HG02763 (cell line): ENCODE measurements at regions not wholly inside any gene's neighbourhood (a gene's known extent, or its start where the extent isn't known, plus 50 kb on each side); places are given as distances from the start of the nearest gene placed in this dataset.

Source experiments
- ATAC-seq: cut with Tn5 transposase; IDR thresholded peaks from one replicate; pipeline ENCODE4 v1.9.1; 2021; ENCODE audit warnings: mild to moderate bottlenecking, moderate library complexity; ENCODE audit not compliant: unreplicated experiment

DNA sequence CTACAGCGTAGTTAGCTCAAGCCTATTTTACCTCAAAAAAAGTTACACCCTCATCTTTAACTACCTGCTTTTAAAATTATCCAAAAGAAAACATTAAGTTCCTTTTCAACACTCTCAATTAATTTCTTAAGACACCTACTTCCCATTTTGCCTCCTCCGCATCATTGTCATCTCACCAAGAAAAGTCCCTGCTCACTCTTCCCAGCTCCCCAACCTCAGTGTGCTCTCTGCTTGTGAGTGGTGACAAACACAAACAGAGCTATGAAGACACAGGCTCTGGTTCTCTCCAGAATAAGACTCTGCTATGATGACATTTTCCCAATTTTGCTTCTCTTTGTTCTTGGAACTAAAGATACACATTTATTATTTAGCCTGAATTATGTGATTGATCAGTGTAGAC, 385.1 kb upstream of the HTR2A start:
- no peak for ATAC-seq

DNA sequence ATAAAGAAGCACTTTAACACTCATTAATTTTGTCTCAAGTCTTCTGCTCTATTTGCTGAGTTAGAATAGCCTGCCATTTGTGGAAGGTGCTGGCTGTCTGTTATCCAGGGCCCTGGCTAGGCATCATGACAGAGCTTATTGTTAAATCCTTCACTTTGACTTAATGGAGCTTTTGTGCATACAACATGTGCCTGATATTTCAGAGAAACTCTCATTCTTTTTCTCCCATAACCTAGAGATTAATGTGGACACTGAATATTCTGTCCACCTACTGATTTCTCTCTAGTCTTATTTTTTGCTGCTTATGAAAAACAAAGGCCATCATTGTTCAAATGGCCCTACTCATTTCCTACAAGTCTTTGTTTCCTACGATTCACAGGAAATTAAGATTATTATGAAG, 383.1 kb upstream of the HTR2A start:
- no peak for ATAC-seq

DNA sequence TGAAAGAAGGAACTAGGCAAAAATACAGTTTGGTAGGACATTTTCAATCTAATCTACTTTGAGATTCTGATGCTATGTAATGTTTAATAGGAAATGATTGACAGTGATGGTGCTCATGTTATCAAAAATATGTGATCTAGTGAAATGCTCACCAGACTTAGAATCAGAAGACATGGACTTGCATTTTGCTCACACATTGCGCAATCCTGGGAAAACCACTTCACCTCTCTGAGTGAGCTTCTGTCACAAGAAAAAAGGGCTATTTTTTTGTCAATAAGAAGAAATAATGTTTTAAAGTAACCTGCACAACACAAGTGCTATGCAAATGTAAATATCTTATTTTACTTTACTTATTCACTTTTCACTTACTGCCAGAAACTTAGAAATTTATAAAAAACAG, 380.9 kb upstream of the HTR2A start:
- no peak for ATAC-seq

DNA sequence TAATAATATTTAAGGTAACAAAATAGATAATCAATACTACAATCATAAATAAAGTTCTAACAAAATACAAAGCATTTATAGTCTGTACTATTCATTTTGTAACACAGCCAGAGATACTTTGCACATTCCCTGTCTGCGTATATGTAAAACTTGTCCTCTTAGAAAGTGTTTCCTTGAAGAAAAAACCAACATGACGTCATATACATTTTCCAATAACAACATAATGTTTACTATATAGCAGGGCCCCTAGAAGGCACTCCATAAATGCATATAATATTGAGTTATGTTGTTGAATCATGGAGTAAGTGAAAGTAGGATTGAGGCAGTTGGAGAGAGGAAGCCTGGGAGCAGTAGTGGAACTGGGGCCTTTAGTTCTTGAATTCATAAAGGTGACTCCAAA, 371.4 kb upstream of the HTR2A start:
- ATAC-seq, result no peak

DNA sequence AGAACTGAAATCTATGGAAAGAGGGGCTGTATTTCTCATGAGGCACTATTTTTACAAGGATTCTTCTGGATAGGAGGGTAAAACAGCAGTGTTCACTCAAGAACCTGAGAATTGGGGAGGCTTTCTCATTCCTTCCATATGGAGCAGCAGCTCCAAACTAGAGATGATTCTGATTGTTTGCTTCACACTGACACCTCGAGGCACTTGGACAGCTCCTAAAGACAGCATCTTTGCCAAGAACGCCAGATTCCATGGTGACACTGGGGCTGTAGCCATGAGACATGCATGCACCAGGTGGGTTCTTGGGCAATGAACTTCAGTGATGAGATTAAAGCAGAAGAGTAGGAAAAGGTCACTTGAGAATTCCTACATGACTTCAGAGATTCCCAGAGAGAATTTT, 361.5 kb upstream of the HTR2A start:
- no peak for ATAC-seq

DNA sequence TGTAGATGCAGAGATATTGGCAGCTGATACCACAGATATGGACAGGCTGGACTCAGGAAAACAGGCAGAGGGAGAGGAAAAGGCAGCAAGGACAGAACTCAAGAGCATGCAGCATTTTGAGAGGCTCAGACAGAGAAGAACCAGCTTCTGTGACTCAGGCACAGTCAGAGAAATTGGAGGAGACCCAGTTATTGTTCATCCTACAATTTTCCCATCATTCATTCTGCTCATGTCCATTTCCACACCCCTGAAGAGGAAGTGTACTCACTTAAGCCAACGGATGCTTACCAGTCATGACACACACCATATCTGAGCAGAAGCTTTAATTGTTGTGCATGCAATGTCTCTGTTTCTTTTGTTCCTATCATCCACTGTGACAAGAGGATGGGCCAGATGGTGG, 359.8 kb upstream of the HTR2A start:
- no peak for ATAC-seq

DNA sequence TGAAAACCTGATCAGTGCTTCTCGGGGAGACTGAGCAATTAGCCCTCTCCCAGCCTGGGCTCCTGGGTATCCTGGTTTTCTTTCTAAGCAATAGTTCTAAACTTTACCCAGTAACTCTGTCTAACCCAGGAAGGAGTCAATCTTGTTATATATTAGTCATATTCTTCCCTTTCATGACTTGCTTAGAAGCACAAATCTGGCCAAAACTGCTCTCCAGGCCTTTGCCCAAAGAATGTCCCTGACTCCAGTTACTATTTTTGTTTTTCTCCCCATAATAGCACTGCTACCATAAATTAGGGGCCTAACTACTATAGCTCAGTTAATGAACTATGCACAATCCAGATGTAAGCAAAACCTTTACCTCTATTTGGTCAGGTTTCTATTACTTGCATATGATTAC, 355.8 kb upstream of the HTR2A start:
- ATAC-seq, result no peak

DNA sequence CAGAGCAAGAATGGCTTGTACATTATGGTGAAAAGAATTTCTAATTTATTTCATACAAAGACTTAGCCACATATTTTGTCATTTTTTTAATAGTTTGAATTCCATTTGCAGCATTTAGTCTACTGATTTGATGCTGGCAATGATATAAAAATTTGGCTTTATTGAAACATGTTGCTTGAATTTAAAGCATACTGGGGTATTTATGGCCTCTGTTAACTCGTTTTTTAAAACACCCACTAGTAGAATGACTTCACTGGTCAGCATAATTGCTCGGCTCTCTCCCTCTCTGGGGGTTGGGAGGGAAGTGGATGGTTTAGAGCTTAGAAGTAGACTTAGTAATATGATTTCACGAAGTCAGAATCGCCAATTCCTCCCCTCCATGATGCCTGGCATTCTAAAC, 354.9 kb upstream of the HTR2A start:
- no peak for ATAC-seq

DNA sequence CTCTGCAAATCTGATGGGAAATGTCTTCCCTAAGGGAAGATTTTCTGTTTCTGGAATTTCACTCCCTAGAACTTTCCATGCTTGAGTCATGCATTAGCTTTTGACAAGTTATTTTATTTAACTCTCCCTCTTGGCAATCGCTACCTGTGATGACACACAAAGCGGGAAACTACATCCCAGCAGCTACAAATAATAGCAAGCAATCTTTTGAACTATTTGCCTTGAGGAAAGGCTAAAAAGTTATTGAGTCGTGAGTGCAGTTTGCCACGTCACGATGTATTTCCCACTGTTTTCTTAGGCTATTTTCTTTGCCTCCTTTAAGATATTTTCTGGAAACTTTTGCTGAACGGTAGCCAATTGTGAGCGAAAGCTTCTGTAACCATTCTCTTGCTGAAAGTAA, 353.3 kb upstream of the HTR2A start:
- ATAC-seq, result no peak

DNA sequence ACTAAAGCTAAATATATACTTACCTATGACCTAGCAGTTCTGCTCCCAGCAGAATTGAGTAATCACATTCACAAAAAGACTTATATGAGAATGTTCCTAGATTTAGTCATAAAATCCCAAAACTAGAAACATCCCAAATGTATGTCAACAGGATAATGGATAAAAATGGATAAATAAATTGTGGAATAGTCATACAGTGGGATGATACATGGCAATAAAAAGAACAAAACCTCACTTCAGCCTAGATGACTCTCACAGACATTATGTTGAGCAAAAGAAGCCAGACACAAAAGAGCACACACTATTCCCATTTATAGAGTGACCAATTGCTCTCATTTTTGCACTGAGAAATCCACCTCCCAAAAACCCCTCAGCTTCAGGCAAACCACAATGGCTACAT, 352.4 kb upstream of the HTR2A start:
- no peak for ATAC-seq

DNA sequence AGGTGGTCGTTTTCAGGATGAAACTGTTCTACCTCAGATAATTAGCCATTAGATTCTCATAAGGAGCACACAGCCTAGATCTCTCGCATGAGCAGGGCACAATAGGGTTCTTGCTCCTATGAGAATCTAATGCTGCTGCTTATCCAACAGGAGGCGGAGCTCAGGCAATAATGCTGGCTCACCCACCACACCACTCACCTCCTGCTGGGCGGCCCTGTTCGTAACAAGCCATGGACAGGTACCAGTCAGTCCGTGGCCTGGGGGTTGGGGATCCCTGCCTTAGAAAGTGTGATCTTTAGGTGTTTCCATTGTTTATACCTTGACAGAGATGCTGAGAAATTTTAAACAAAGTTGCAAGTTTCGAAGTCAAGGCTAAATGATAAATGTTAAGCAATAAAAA, 344.6 kb upstream of the HTR2A start:
- ATAC-seq, result no peak

DNA sequence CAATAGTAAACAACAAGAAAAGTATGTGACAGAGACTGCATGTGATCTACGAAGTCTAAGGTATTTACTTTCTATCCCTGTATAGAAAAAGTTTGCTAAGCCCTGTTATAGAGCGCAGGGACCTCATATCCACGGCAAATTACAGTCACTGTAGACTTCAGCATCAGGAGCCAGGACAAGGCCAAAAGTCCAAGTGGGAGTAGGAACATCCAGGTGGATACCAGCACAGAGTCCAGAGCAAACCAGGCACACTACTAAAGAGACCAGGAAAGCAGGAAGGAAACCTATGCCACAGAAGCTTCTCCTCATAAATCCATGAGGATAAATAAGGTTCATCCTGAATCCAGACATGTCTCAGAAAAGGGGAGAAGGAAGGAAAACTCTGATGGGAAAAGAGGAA, 342.2 kb upstream of the HTR2A start:
- no peak for ATAC-seq

DNA sequence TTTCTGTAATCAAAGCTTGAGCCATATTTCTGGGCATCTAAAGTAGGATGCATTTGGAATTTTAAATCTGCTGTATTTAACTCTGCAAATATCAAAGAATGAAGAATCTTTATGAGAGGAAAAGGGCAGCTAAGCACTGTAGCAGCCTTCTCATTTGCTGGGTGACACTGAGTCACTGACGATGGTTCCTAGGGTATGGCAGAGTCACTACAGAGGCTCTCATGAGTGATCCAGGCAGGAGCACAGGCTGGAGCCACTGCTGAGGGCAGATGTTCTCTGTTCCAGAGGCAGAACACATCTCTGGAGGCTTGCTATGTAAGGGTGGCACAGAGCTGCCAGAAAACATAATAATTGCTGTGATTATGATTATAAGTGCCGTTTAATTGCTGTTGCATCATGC, 340.7 kb upstream of the HTR2A start:
- no peak for ATAC-seq

DNA sequence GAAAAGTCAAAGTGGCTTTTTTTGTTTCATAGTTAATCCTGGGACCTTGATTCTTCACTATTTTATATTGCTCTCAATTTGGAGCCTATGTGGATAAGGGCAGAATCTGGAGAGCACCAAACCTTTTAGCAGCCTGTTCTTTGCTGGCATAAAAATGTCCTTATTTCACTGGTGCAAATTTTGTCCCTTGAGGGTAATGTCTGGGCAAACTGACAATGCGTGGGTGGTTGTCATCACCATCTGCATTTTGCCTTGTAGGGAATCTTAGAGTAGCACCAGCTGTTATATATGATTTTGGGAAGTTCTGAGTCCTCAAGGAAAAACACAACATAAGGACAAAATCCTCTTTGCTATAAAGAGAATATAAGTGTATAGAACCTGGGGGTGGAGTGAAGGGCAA, 336.9 kb upstream of the HTR2A start:
- ATAC-seq, result no peak

DNA sequence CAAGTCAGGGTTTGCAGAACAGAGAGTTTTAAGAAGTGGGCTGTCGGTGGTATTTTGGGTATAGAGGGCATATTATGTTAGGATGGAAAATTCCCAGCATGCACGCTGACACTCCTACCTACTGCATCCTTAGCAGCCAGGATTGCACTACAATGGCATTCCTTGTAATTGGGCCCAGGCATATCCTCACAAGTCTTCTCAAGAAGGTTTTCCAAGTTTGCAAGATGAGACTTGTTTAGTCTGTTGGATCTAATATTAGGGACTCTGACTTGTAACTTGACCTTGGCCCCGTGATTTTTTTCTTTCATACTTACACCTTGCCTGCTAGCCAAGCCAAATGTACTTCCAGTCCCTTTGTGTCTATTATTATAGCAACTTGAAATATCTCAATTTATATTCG, 335.7 kb upstream of the HTR2A start:
- ATAC-seq, result no peak

DNA sequence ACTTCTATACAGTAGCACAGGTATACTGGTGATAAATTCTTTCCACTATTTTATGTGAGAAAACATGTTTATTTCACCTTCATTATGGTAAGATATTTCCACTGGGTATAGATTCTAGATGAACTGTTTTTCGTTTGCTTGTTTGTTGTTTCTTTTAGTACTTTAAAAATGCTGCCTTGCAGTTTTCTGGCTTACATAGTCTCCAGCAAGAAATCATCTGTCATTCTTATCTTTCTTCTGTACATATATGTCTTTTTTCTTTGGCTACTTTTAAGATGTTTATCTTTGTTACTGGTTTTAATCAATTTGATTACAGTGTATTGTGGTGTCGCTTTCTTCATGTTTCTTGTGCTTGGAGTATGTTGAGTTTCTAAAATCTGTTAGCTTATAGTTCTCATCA, 333.3 kb upstream of the HTR2A start:
- ATAC-seq, result no peak

DNA sequence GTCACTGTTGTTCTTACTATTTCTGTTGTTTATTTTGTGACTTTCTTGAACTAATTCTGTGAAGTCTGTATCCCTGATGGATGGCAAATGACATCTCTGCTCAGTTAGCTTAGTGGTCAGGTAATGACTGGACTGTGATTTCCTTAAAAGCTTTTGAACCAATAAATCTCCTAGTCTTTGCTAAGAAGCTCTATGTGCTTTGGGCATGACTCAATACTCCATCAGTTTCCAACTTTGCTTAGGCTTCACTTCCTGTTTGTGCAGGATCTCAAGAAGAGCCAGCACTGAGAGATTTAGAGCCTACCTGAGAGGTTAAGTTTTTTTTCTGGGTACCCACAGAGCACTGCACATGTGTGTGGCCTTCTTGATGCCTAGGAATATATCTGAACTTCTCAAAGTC, 329.7 kb upstream of the HTR2A start:
- no peak for ATAC-seq

DNA sequence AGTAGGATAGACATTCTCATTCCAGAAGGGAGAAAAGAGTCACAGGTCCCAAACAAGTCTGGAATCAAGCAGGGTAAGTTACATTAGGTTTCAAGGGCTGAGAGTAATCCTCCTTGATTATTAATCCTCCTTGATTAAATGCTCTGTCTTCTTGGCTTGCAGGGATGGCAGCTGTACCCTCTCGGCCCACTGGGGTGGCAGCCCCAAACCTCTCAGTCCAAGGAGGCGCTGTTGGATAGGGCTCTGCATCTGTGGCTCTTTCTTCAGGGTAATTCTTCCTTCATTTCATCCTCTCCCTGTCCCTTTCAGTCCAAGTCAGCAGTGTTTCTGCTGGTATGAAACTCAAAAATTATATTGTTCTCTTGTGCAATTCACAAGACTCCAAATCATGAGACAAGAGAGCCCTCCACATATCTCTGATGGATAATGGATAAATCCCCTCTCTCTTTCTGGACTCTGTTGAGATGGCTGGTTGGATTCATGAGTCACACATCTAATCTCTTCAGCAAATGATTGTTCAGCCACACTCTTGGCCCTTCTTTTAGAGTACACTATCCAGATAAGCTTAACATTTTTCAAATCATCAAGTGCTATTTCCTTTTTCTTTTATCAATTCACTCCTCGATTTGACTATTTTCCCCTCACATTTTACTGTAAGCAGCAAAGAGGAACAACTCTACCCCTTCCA, 323.7 kb upstream of the HTR2A start:
- no peak for ATAC-seq

DNA sequence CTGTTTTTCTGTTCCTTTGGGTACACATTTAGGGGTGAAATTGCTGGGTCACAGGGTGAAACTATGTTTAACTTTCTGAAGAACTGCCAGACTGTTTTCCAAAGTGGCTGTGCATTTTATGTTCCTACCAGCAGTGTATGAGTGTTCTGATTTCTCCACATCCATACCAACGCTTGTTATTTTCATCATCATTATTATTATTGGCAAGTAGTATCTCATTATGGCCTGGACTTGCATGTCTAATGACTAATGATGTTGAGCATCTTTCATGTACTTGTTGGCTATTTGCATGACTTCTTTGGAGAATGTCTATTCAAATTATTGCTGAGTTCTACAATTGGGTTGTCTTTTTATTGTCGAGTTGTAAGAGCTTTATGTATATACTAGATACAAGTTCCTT, 321.8 kb upstream of the HTR2A start:
- no peak for ATAC-seq

DNA sequence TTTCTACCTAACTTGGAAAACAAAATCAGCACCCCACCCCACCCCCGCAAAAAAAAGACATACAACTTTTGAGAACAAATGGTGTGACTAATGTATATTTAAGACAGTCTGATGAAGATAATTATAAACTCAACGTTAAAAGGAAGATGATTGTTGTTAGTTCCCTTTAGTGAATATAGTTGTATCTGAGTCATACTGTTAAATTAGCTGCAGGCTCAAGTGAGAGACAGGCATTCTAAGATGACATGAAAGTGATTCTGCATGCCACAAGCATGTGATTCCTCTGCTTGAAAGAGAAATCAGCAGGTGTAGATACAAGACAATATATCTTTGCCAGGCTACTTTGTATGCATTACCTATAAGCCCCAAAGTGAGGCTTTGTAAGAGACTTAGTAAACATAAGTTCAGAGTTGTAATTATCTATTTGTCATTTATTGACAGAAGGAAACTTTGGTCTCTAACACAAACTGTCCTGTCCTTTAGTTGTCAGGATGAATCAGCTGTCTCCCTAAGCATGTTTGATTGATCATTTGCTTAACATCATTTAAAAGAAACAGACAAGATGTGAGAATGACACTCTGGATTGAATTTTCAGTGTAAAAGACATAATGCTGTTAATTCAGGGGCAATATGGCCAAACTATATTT, 319.4 kb upstream of the HTR2A start:
- ATAC-seq, result no peak

DNA sequence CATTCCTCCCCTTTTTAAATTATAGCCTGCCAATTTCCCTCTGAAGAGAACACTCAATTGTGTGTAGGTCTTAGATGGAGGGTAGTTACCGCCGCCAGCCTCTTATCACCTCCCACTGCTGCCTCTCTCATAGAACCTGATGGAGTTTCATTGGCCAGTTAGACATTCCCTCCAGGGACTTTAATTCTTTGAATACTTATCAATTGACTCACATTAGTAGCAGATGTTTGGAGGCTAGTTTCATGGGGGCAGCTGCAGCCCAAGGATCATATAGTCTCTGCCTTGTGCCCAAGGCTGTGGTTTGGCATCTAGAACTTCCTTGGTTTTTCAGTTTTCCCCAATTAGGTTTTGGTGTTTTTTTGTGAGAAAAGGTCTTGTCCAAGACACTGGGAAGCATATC, 318.9 kb upstream of the HTR2A start:
- no peak for ATAC-seq

DNA sequence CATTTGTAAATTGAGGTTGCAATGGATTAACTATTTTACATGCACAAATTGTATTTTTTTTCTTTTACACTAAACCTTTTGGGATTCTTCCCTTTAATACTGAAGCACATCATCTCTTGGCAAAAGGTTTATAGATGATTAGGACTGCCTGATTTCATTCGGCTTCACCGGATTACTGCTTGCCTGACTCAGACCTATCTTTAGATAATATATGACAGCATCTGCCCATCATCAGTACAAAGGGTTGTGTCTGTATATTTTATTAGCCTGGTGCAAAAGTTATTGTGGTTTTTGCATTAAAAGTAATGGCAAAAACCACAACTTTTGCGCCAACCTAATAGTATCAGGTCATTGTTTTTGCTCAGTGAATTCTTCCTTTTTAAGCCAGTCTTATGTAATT, 316.2 kb upstream of the HTR2A start:
- no peak for ATAC-seq

DNA sequence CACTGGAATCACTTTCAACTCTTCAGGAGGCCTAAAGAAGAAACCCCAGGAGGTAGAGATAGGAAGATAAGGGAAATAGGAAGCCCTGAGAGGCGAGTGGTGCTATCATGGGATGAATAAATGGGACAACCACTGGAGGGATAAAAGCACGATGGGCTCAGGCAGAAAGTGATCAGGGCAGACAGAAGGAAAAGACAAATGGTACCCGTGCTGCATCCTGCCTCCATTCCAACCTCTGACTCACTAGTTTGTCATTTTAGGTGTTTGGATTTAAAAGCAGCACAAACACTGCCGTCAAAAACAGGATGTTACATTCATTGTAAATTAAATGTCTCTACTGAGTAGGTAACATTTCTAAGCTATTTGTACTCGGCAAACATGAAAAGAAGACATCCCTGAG, 314.3 kb upstream of the HTR2A start:
- no peak for ATAC-seq
